ENCODE measurements at regions not wholly inside any gene's neighbourhood (a gene's known extent, or its start where the extent isn't known, plus 50 kb on each side); places are given as distances from the start of the nearest gene placed in this dataset.
"Not testable (repeated sequence)": the region's sequence is repeated elsewhere in the genome, so short reads cannot be mapped to it uniquely, and the experiment has no call there.

GRCh38 chr2:191500566-191500883, 177.4 kb upstream of the NABP1 start:
- H3K4me1 Mint-ChIP-seq (ENCODE audit: low read depth): no peaks in the 10 kb centered on the region
- H3K27me3 Mint-ChIP-seq (ENCODE audit: low read depth): peaks cover 15% of the 10 kb centered on the region
- intact Hi-C loops (cut with micrococcal nuclease): no loop called here
- H3K36me3 Mint-ChIP-seq (ENCODE audit: low read depth): no peaks in the 10 kb centered on the region
- H3K4me3 Mint-ChIP-seq (ENCODE audit: low read depth): no peak overlapping the region
- no peak for DNase-seq (ENCODE audit: low spot score)
- H3K27ac Mint-ChIP-seq: no peak overlapping the region
- H3K9me3 Mint-ChIP-seq: no peaks in the 10 kb centered on the region

- Mint-ChIP-seq H3K36me3 (ENCODE audit: low read depth) (no peaks in the 10 kb centered on the region), H3K27ac (no peak overlapping the region), H3K9me3 (no peaks in the 10 kb centered on the region), H3K4me3 (ENCODE audit: low read depth) (no peak overlapping the region), H3K4me1 (ENCODE audit: low read depth) (no peaks in the 10 kb centered on the region), H3K27me3 (ENCODE audit: low read depth) (peaks cover 15% of the 10 kb centered on the region)
- no peak for DNase-seq (ENCODE audit: low spot score)
- intact Hi-C loops (cut with micrococcal nuclease): no loop called here
These were observed 176.9 kb upstream of the NABP1 start for GRCh38 chr2:191500884-191501560.

GRCh38 chr2:191501561-191502168, 176.3 kb upstream of the NABP1 start:
- H3K4me3 Mint-ChIP-seq (ENCODE audit: low read depth): no peak overlapping the region
- H3K27ac Mint-ChIP-seq: no peak overlapping the region
- DNase-seq (ENCODE audit: low spot score): no peak
- H3K27me3 Mint-ChIP-seq (ENCODE audit: low read depth): peaks cover 14% of the 10 kb centered on the region
- no peaks in the 10 kb centered on the region for H3K9me3 Mint-ChIP-seq
- no peaks in the 10 kb centered on the region for H3K36me3 Mint-ChIP-seq (ENCODE audit: low read depth)
- H3K4me1 Mint-ChIP-seq (ENCODE audit: low read depth): no peaks in the 10 kb centered on the region
- intact Hi-C loops (cut with micrococcal nuclease): no loop called here

- Mint-ChIP-seq H3K36me3 (ENCODE audit: low read depth) (no peaks in the 10 kb centered on the region), H3K27ac (no peak overlapping the region), H3K4me3 (ENCODE audit: low read depth) (no peak overlapping the region), H3K4me1 (ENCODE audit: low read depth) (peaks cover 2% of the 10 kb centered on the region), H3K27me3 (ENCODE audit: low read depth) (no peaks in the 10 kb centered on the region), H3K9me3 (peaks cover 5% of the 10 kb centered on the region)
- DNase-seq (ENCODE audit: low spot score): no peak
- intact Hi-C loops (cut with micrococcal nuclease): no loop called here
These were observed 171.4 kb upstream of the NABP1 start for GRCh38 chr2:191506515-191506914.

GRCh38 chr2:191507252-191507853, 170.6 kb upstream of the NABP1 start:
- H3K27ac Mint-ChIP-seq; H3K9me3 Mint-ChIP-seq; H3K4me3 Mint-ChIP-seq (ENCODE audit: low read depth); H3K27me3 Mint-ChIP-seq (ENCODE audit: low read depth); H3K4me1 Mint-ChIP-seq (ENCODE audit: low read depth); intact Hi-C loops (cut with micrococcal nuclease); H3K36me3 Mint-ChIP-seq (ENCODE audit: low read depth); DNase-seq (ENCODE audit: low spot score): not testable (repeated sequence)

GRCh38 chr2:191508738-191509137, 169.2 kb upstream of the NABP1 start:
- DNase-seq (ENCODE audit: low spot score): no peak
- Mint-ChIP-seq H3K4me1 (ENCODE audit: low read depth) (peaks cover 2% of the 10 kb centered on the region), H3K36me3 (ENCODE audit: low read depth) (no peaks in the 10 kb centered on the region), H3K9me3 (peaks cover 5% of the 10 kb centered on the region), H3K27ac (no peak overlapping the region), H3K27me3 (ENCODE audit: low read depth) (no peaks in the 10 kb centered on the region), H3K4me3 (ENCODE audit: low read depth) (no peak overlapping the region)
- intact Hi-C loops (cut with micrococcal nuclease): no loop called here

GRCh38 chr2:191512216-191512835, 165.6 kb upstream of the NABP1 start:
- H3K27me3 Mint-ChIP-seq (ENCODE audit: low read depth): peaks cover 2% of the 10 kb centered on the region
- peaks cover 2% of the 10 kb centered on the region for H3K4me1 Mint-ChIP-seq (ENCODE audit: low read depth)
- no peak for DNase-seq (ENCODE audit: low spot score)
- no peaks in the 10 kb centered on the region for H3K36me3 Mint-ChIP-seq (ENCODE audit: low read depth)
- intact Hi-C loops (cut with micrococcal nuclease): no loop called here
- H3K4me3 Mint-ChIP-seq (ENCODE audit: low read depth): no peak overlapping the region
- H3K27ac Mint-ChIP-seq: no peak overlapping the region
- peaks cover 5% of the 10 kb centered on the region for H3K9me3 Mint-ChIP-seq

- intact Hi-C loops (cut with micrococcal nuclease): no loop called here
- Mint-ChIP-seq H3K4me1 (ENCODE audit: low read depth) (no peaks in the 10 kb centered on the region), H3K4me3 (ENCODE audit: low read depth) (no peak overlapping the region), H3K36me3 (ENCODE audit: low read depth) (no peaks in the 10 kb centered on the region), H3K9me3 (peaks cover under 1% of the 10 kb centered on the region), H3K27ac (no peak overlapping the region), H3K27me3 (ENCODE audit: low read depth) (peaks cover 7% of the 10 kb centered on the region)
- no peak for DNase-seq (ENCODE audit: low spot score)
These were observed 165.1 kb upstream of the NABP1 start for GRCh38 chr2:191512874-191513273.

- H3K4me1 Mint-ChIP-seq (ENCODE audit: low read depth): no peaks in the 10 kb centered on the region
- no peak for DNase-seq (ENCODE audit: low spot score)
- H3K4me3 Mint-ChIP-seq (ENCODE audit: low read depth): no peak overlapping the region
- H3K9me3 Mint-ChIP-seq: no peaks in the 10 kb centered on the region
- intact Hi-C loops (cut with micrococcal nuclease): no loop called here
- no peaks in the 10 kb centered on the region for H3K36me3 Mint-ChIP-seq (ENCODE audit: low read depth)
- H3K27ac Mint-ChIP-seq: no peak overlapping the region
- H3K27me3 Mint-ChIP-seq (ENCODE audit: low read depth): peaks cover 14% of the 10 kb centered on the region
These were observed 163.3 kb upstream of the NABP1 start for GRCh38 chr2:191514613-191515012.

GRCh38 chr2:191515551-191515950, 162.4 kb upstream of the NABP1 start:
- H3K27me3 Mint-ChIP-seq (ENCODE audit: low read depth): peaks cover 17% of the 10 kb centered on the region
- intact Hi-C loops (cut with micrococcal nuclease): no loop called here
- H3K4me1 Mint-ChIP-seq (ENCODE audit: low read depth): no peaks in the 10 kb centered on the region
- no peaks in the 10 kb centered on the region for H3K36me3 Mint-ChIP-seq (ENCODE audit: low read depth)
- no peak for DNase-seq (ENCODE audit: low spot score)
- no peak overlapping the region for H3K4me3 Mint-ChIP-seq (ENCODE audit: low read depth)
- no peak overlapping the region for H3K27ac Mint-ChIP-seq
- no peaks in the 10 kb centered on the region for H3K9me3 Mint-ChIP-seq

GRCh38 chr2:191516260-191516659, 161.7 kb upstream of the NABP1 start:
- no peaks in the 10 kb centered on the region for H3K9me3 Mint-ChIP-seq
- no peaks in the 10 kb centered on the region for H3K4me1 Mint-ChIP-seq (ENCODE audit: low read depth)
- no peaks in the 10 kb centered on the region for H3K36me3 Mint-ChIP-seq (ENCODE audit: low read depth)
- DNase-seq (ENCODE audit: low spot score): no peak
- H3K4me3 Mint-ChIP-seq (ENCODE audit: low read depth): no peak overlapping the region
- peaks cover 17% of the 10 kb centered on the region for H3K27me3 Mint-ChIP-seq (ENCODE audit: low read depth)
- intact Hi-C loops (cut with micrococcal nuclease): no loop called here
- H3K27ac Mint-ChIP-seq: no peak overlapping the region

GRCh38 chr2:191521608-191522208, 156.2 kb upstream of the NABP1 start:
- no peaks in the 10 kb centered on the region for H3K36me3 Mint-ChIP-seq (ENCODE audit: low read depth)
- intact Hi-C loops (cut with micrococcal nuclease): loop anchor here (1.0 to 5.0 kb wide), 2 partner anchors 356 to 469 kb away; no protein-coding TSS in a partner anchor
- no peak for DNase-seq (ENCODE audit: low spot score)
- H3K27me3 Mint-ChIP-seq (ENCODE audit: low read depth): peaks cover 17% of the 10 kb centered on the region
- no peaks in the 10 kb centered on the region for H3K4me1 Mint-ChIP-seq (ENCODE audit: low read depth)
- no peaks in the 10 kb centered on the region for H3K9me3 Mint-ChIP-seq
- no peak overlapping the region for H3K27ac Mint-ChIP-seq
- H3K4me3 Mint-ChIP-seq (ENCODE audit: low read depth): no peak overlapping the region
